ENCODE measurements at regions not wholly inside any gene's neighbourhood (a gene's known extent, or its start where the extent isn't known, plus 50 kb on each side); places are given as distances from the start of the nearest gene placed in this dataset.

- no peak for TF ChIP-seq POLR2A (IDR thresholded peaks at IDR 0.05)
- TF ChIP-seq CTCF (IDR thresholded peaks at IDR 0.05) = no peak
These were observed 256.0 kb upstream of the RAB6C start for GRCh38 chr2:129723277-129724020.

Data from right lobe of liver (tissue), 4 donors.